HepG2 (cell line): ENCODE measurements at regions not wholly inside any gene's neighbourhood (a gene's known extent, or its start where the extent isn't known, plus 50 kb on each side); places are given as distances from the start of the nearest gene placed in this dataset. TPM values are rescaled to one million over a fixed set of nuclear protein-coding genes. Genes with fewer than 3 reads are reported as not detected.
A peak's percentile ranks its signal among the peaks of the same experiment; 100 is the strongest.

ENCODE experiments used
- ATAC-seq: fragments of 200-7000 bp; cut with Tn5 transposase; 3 replicates; pipeline ENCODE4 v1.9.1; 2020; ENCODE audit warnings: mild to moderate bottlenecking, moderate library complexity
- BruUV-seq: library from RNA; stranded (reverse); fragments of 400-500 nt; replicated peaks from 2 replicates; lab custom pipeline; 2021; lab: Mats Ljungman, UMichigan
- CTCF ChIA-PET: fragments of 300-600 bp; formaldehyde crosslinking; extraction: SDS; loops from one replicate; lab custom pipeline; 2021; ENCODE audit warnings: low total read pairs, inconsistent platforms, low intra/inter-chr PET ratio; lab: Yijun Ruan, JAX
- POLR2A ChIA-PET: fragments of 350-600 bp; sonication (Branson Sonifier 250); formaldehyde crosslinking; loops from one replicate; lab custom pipeline; 2020; ENCODE audit warnings: antibody characterized with exemption, inconsistent platforms; lab: Yijun Ruan, JAX
- DNase-seq: peaks from one replicate; pipeline ENCODE4 v3.0.0-alpha.2; 2015; ENCODE audit warnings: low spot score
- FAIRE-seq: peaks from 3 replicates; lab custom pipeline; 2011; peaks lifted over from hg19 to GRCh38; lab: Jason Lieb, UNC
- H2AFZ ChIP-seq: one replicate; pipeline ENCODE4 v1.6.1; 2011; ENCODE audit warnings: low read length, inconsistent platforms
- H3K27ac ChIP-seq: fragments of 300-600 bp; 3 replicates; pipeline ENCODE4 v1.8.0; 2011; ENCODE audit warnings: mixed run types, mild to moderate bottlenecking, mixed read lengths, low read length, inconsistent platforms; ENCODE audit not compliant: insufficient read depth; ENCODE audit errors: extremely low read length
- H3K27me3 ChIP-seq, 2 experiments: fragments of 200-600 bp in 1 of 2; 2 replicates in 1 of 2; 3 replicates in 1 of 2; pipeline versions ENCODE4 v1.6.0 to v1.8.0; 2011; ENCODE audit warnings: low read length in 2 of 2, mild to moderate bottlenecking in 2 of 2, moderate library complexity in 2 of 2, inconsistent platforms in 1 of 2; ENCODE audit not compliant: insufficient read depth in 2 of 2, control insufficient read depth in 1 of 2
- H3K36me3 ChIP-seq, 2 experiments: fragments of 200-600 bp in 1 of 2; replicated peaks in 1 of 2; 2 replicates in 1 of 2; 3 replicates in 1 of 2; pipeline versions ENCODE4 v1.5.1 to v1.8.0; 2011; ENCODE audit warnings: low read length in 2 of 2, inconsistent platforms in 1 of 2; ENCODE audit not compliant: insufficient read depth in 2 of 2, control insufficient read depth in 1 of 2
- H3K4me1 ChIP-seq: 2 replicates; pipeline ENCODE4 v1.5.1; 2012; ENCODE audit warnings: low read length, inconsistent platforms; ENCODE audit not compliant: insufficient read depth
- H3K4me2 ChIP-seq: 2 replicates; pipeline ENCODE4 v1.6.0; 2011; ENCODE audit warnings: low read depth, low read length, inconsistent platforms
- H3K4me3 ChIP-seq, 3 experiments: fragments of 200-600 bp in 1 of 3; sonication (generic), shearing (Covaris generic) in 1 of 3; replicated peaks in 1 of 3; 2 replicates each; pipeline ENCODE4 v1.5.1; 2011 to 2016; ENCODE audit warnings: low read length in 3 of 3, inconsistent platforms in 2 of 3, low read depth in 2 of 3, mild to moderate bottlenecking in 2 of 3, control low read depth in 1 of 3, mixed read lengths in 1 of 3; ENCODE audit not compliant: insufficient read depth in 1 of 3
- H3K79me2 ChIP-seq: one replicate; pipeline ENCODE4 v1.6.1; 2011; ENCODE audit warnings: low read length, inconsistent platforms; ENCODE audit not compliant: insufficient read depth
- H3K9ac ChIP-seq: 2 replicates; pipeline ENCODE4 v1.6.0; 2011; ENCODE audit warnings: mild to moderate bottlenecking, low read depth, low read length, inconsistent platforms; ENCODE audit not compliant: insufficient read depth
- H3K9me3 ChIP-seq: 2 replicates; pipeline ENCODE4 v1.5.1; 2012; ENCODE audit warnings: mild to moderate bottlenecking, low read length
- H4K20me1 ChIP-seq: 2 replicates; pipeline ENCODE4 v1.6.0; 2011; ENCODE audit warnings: inconsistent platforms, mild to moderate bottlenecking, low read length, moderate library complexity; ENCODE audit not compliant: insufficient read depth
- HNF4G ChIP-seq, 2 experiments: sonication (generic) in 1 of 2; formaldehyde crosslinking in 1 of 2; IDR thresholded peaks; 2 replicates each; pipeline versions ENCODE4 v1.4.0 to v1.6.1; 2011 to 2020; ENCODE audit warnings: borderline replicate concordance in 2 of 2, low read depth in 2 of 2, mild to moderate bottlenecking in 2 of 2, low read length in 1 of 2, missing genetic modification reagents in 1 of 2, moderate library complexity in 1 of 2
- SMARCC2 ChIP-seq: fragments of 450-650 bp; IDR thresholded peaks from 2 replicates; pipeline ENCODE4 v1.6.1; 2017; ENCODE audit warnings: antibody characterized with exemption, mild to moderate bottlenecking
- ZNF337 ChIP-seq: sonication (generic); formaldehyde crosslinking; IDR thresholded peaks from 2 replicates; pipeline ENCODE4 v1.5.1; 2020; ENCODE audit warnings: missing genetic modification reagents, low read depth, mild to moderate bottlenecking, borderline replicate concordance
- WGBS: methylation state at CpG from one replicate; pipeline ENCODE4 v1.1.6; 2017; ENCODE audit warnings: low lambda C conversion rate; 5-methylcytosine and 5-hydroxymethylcytosine counted together
- in situ Hi-C: cut with HindIII; loops from 2 replicates; pipeline ENCODE4 v1.10.0; 2017; ENCODE audit warnings: low pct_unique_long_range_greater_than_20kb; ENCODE audit not compliant: extremely low pct_ligation_motif_present
- intact Hi-C: fragments of 100-400 bp; cut with micrococcal nuclease; formaldehyde crosslinking; loops from one replicate; pipeline ENCODE4 v1.10.0; 2022; ENCODE audit not compliant: unreplicated experiment
- microRNA counts: library from miRNA; unstranded; fragments of <30 nt; microRNA quantifications from one replicate; lab custom pipeline; 2015
- small RNA-seq, 3 experiments: library from RNA; depleted of rRNA; stranded (forward); fragments of <200 nt; gene quantifications; one replicate each; pipeline ENCODE3, GENCODE V24; 2012; ENCODE audit warnings: low read depth in 2 of 3, low replicate concordance in 1 of 3; ENCODE audit not compliant: insufficient read length in 3 of 3, insufficient read depth in 2 of 3

GRCh38 chrX:134186362-134187121, 50.4 kb upstream of the CCDC160 start:
- ChIA-PET POLR2A (no interaction called here), CTCF (no interaction called here)
- Histone ChIP-seq H3K4me2 (no peak overlapping the region), H3K79me2 (no peaks in the 10 kb centered on the region), H3K27me3 (no peaks in the 10 kb centered on the region), H3K9me3 (no peaks in the 10 kb centered on the region), H3K4me3 (no peak overlapping the region), H2AFZ (no peak overlapping the region), H3K27ac (no peak overlapping the region), H3K36me3 (no peaks in the 10 kb centered on the region), H4K20me1 (no peaks in the 10 kb centered on the region), H3K4me1 (no peaks in the 10 kb centered on the region), H3K9ac (no peak overlapping the region)
- BruUV-seq = no TSS peak
- TF ChIP-seq SMARCC2 = no peak
- no peak for TF ChIP-seq ZNF337 (CRISPR knock-in tag)
- no peak for TF ChIP-seq HNF4G (IDR thresholded peaks at IDR 0.05; ENCODE audit: borderline replicate concordance, low read depth, low read length)
- no peak for TF ChIP-seq HNF4G (CRISPR knock-in tag; IDR thresholded peaks at IDR 0.05; ENCODE audit: borderline replicate concordance, low read depth)
- FAIRE-seq (no peak), DNase-seq (no peak), ATAC-seq (no peak)
- intact Hi-C loops (no loop called here), in situ Hi-C loops (no loop called here)
- 11% methylated on average over 8 of the region's 8 CpGs for WGBS

MicroRNAs in the stretch of these regions (microRNA counts, 767-probe panel; counts per million panel counts)
- 40,000 counts per million, percentile 20 among the panel's probes with 10 or more counts for microRNA hsa-miR-106a-5p+hsa-miR-17-5p (lab: Ali Mortazavi, UCI)
- not detected for microRNA hsa-miR-18b-5p (lab: Ali Mortazavi, UCI)
- not detected for microRNA hsa-miR-363-3p (lab: Ali Mortazavi, UCI)

Small RNA genes in the stretch of these regions (small RNA-seq; reads per million reads assigned to genes)
- 0 reads per million in 3 experiments for gene RF00019
- 0 reads per million in 3 experiments for gene TIMM8BP2
